HEK293T (cell line): ENCODE measurements at regions not wholly inside any gene's neighbourhood (a gene's known extent, or its start where the extent isn't known, plus 50 kb on each side); places are given as distances from the start of the nearest gene placed in this dataset.

Source experiments
- BHLHE40 ChIP-seq: fragments of 450-650 bp; IDR thresholded peaks from 2 replicates; pipeline ENCODE4 v1.6.1; 2016; ENCODE audit warnings: mild to moderate bottlenecking, moderate library complexity, borderline replicate concordance
- ELF4 ChIP-seq: fragments of 450-650 bp; IDR thresholded peaks from 2 replicates; pipeline ENCODE4 v1.6.1; 2017; ENCODE audit warnings: antibody characterized with exemption
- FOXA1 ChIP-seq: fragments of 450-650 bp; IDR thresholded peaks from 2 replicates; pipeline ENCODE4 v1.6.1; 2016; ENCODE audit warnings: mild to moderate bottlenecking
- FOXK2 ChIP-seq: fragments of 450-650 bp; IDR thresholded peaks from 2 replicates; pipeline ENCODE4 v1.6.1; 2016; ENCODE audit warnings: mild to moderate bottlenecking
- FOXM1 ChIP-seq: fragments of 450-650 bp; IDR thresholded peaks from 2 replicates; pipeline ENCODE4 v1.6.1; 2017; ENCODE audit warnings: mild to moderate bottlenecking, borderline replicate concordance
- HDGF ChIP-seq: fragments of 450-650 bp; IDR thresholded peaks from 2 replicates; pipeline ENCODE4 v1.6.1; 2017; ENCODE audit warnings: antibody characterized with exemption, borderline replicate concordance
- L3MBTL2 ChIP-seq: fragments of 450-650 bp; conservative IDR thresholded peaks from 2 replicates; pipeline ENCODE4 v1.6.1; 2016; ENCODE audit warnings: mild to moderate bottlenecking
- SP1 ChIP-seq: fragments of 450-650 bp; IDR thresholded peaks from 2 replicates; pipeline ENCODE4 v1.6.1; 2017
- SUZ12 ChIP-seq: fragments of 450-650 bp; IDR thresholded peaks from 2 replicates; pipeline ENCODE4 v1.6.1; 2016; ENCODE audit warnings: mild to moderate bottlenecking
- TARDBP ChIP-seq: fragments of 450-650 bp; IDR thresholded peaks from 2 replicates; pipeline ENCODE4 v1.6.1; 2016

DNA sequence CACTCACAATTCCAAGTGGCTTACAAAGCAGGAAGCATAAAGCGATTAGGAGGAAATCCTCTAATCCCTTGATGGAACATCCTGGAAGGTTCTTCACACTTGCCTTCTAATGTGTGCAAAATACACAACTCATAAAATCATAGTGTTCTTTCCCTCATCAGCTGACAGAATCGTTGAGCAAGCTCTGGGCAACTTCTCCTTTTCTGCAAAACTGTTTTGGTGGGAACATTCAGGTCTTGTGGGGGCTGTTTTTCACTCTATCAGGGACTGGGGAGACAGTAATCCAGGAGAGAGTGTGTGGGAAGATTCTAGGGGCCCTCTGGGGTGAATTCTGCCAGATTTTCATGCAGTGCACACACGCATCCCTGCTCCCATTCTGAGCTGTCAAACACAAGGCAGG lies 53.2 kb downstream of the IRAG1 start:
- TF ChIP-seq FOXK2 (no peak), FOXM1 (no peak), FOXA1 (no peak), SP1 (no peak), TARDBP (no peak), BHLHE40 (no peak), ELF4 (no peak), L3MBTL2 (no peak), HDGF (no peak), SUZ12 (no peak)
